Gastrocnemius medialis (tissue), 4 donors: ENCODE measurements at regions not wholly inside any gene's neighbourhood (a gene's known extent, or its start where the extent isn't known, plus 50 kb on each side); places are given as distances from the start of the nearest gene placed in this dataset.

Source experiments
- ATAC-seq, 2 donors: fragments of 150-250 bp; one replicate each; pipeline ENCODE4 v1.9.1; 2016
- DNase-seq, 2 donors: peaks; one replicate each; pipeline ENCODE4 v3.0.0-alpha.2; 2019
- H3K27ac ChIP-seq, 4 donors: fragments of 200-600 bp; sonication (generic); 1 replicate in 1 of 4; 2 replicates in 3 of 4; pipeline ENCODE4 v1.5.1; 2016 to 2018; ENCODE audit warnings: mild to moderate bottlenecking in 2 of 4, moderate library complexity in 1 of 4
- H3K27me3 ChIP-seq, 3 donors: fragments of 200-600 bp; sonication (generic) in 2 of 3; 1 replicate in 1 of 3; 2 replicates in 2 of 3; pipeline versions ENCODE4 v1.5.1 to v1.6.0; 2016 to 2019; ENCODE audit warnings: mild to moderate bottlenecking in 1 of 3, moderate library complexity in 1 of 3
- H3K36me3 ChIP-seq, 2 donors: fragments of 200-600 bp; sonication (generic) in 1 of 2; one replicate each; pipeline ENCODE4 v1.5.1; 2017 to 2018
- H3K4me1 ChIP-seq, 2 donors: fragments of 200-600 bp; sonication (generic) in 1 of 2; one replicate each; pipeline ENCODE4 v1.5.1; 2016 to 2017; ENCODE audit warnings: mild to moderate bottlenecking in 2 of 2
- H3K4me3 ChIP-seq, 4 donors: fragments of 200-600 bp; sonication (generic) in 3 of 4; 1 replicate in 1 of 4; 2 replicates in 3 of 4; pipeline ENCODE4 v1.5.1; 2016 to 2019; ENCODE audit warnings: mild to moderate bottlenecking in 2 of 4
- H3K9me3 ChIP-seq, 3 donors: fragments of 200-600 bp; sonication (generic) in 2 of 3; 1 replicate in 1 of 3; 2 replicates in 2 of 3; pipeline ENCODE4 v1.5.1; 2016 to 2019
- POLR2A ChIP-seq, 2 donors: fragments of 450-650 bp; IDR thresholded peaks; one replicate each; pipeline ENCODE4 v1.6.1; 2017; ENCODE audit warnings: antibody characterized with exemption in 2 of 2, mild to moderate bottlenecking in 2 of 2, moderate library complexity in 2 of 2
- in situ Hi-C, 4 donors: fragments of 200-750 bp; cut with MboI; loops; one replicate each; pipeline versions ENCODE4 v1.15.0 to v1.8.0; 2017; ENCODE audit warnings: low sequenced_read_pairs in 4 of 4
- intact Hi-C: fragments of 100-400 bp; cut with DNase I; formaldehyde crosslinking; loops from one replicate; pipeline ENCODE4 v1.15.1; 2023; ENCODE audit warnings: low total_unique reads
- TF ChIP-seq, protein P1 (sequence below), 5 experiments: fragments of 450-650 bp in 3 of 5; fragments of 200-600 bp in 2 of 5; sonication (generic) in 2 of 5; IDR thresholded peaks in 4 of 5; conservative IDR thresholded peaks in 1 of 5; 1 replicate in 4 of 5; 2 replicates in 1 of 5; pipeline ENCODE4 v1.5.1; 2016 to 2019; ENCODE audit warnings: antibody characterized with exemption in 5 of 5, mild to moderate bottlenecking in 3 of 5, moderate library complexity in 3 of 5

DNA sequence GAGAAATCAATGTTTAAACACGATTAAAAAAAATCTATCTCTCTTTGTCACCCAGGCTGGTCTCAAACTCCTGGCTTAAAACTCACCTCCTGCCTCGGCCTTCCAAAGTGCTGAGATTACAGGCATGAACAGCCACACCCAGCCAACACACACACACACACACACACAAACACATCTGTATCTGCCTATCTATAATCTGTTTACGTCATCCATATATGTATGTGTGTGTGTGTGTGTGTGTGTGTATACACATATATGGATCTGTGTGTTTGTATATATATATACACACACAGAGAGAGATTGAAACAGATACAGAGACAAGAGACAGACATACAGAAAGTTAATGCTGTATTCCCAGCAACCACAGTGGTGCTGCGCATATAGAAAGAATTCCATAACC, 497.1 kb downstream of the DSC3 start:
- DNase-seq (no peak), ATAC-seq (no peak)
- H3K36me3 ChIP-seq, result no peaks in the 10 kb centered on the region

GRCh38 chr18:30544141-30544540, 498.4 kb downstream of the DSC3 start:
- Histone ChIP-seq H3K4me1 (no peaks in the 10 kb centered on the region), H3K9me3 (no peaks in the 10 kb centered on the region), H3K27ac (no peak overlapping the region), H3K4me3 (no peak overlapping the region), H3K27me3 (no peaks in the 10 kb centered on the region), H3K36me3 (no peaks in the 10 kb centered on the region)
- in situ Hi-C loops (loop anchor here in 1 of 4 donors (25.0 kb wide), 1 partner anchor 132 kb away; no protein-coding TSS in a partner anchor), intact Hi-C loops (no loop called here)
- ATAC-seq (no peak), DNase-seq (no peak)
- no peak for TF ChIP-seq POLR2A (IDR thresholded peaks at IDR 0.05)
- TF ChIP-seq, protein P1, sequence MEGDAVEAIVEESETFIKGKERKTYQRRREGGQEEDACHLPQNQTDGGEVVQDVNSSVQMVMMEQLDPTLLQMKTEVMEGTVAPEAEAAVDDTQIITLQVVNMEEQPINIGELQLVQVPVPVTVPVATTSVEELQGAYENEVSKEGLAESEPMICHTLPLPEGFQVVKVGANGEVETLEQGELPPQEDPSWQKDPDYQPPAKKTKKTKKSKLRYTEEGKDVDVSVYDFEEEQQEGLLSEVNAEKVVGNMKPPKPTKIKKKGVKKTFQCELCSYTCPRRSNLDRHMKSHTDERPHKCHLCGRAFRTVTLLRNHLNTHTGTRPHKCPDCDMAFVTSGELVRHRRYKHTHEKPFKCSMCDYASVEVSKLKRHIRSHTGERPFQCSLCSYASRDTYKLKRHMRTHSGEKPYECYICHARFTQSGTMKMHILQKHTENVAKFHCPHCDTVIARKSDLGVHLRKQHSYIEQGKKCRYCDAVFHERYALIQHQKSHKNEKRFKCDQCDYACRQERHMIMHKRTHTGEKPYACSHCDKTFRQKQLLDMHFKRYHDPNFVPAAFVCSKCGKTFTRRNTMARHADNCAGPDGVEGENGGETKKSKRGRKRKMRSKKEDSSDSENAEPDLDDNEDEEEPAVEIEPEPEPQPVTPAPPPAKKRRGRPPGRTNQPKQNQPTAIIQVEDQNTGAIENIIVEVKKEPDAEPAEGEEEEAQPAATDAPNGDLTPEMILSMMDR (IDR thresholded peaks at IDR 0.05 in 4 of 5, conservative IDR thresholded peaks at IDR 0.05 in 1 of 5), result no peak

More for the DNA sequence above, 497.1 kb downstream of the DSC3 start:
- TF ChIP-seq POLR2A (IDR thresholded peaks at IDR 0.05), result no peak
- TF ChIP-seq, protein P1 (IDR thresholded peaks at IDR 0.05 in 4 of 5, conservative IDR thresholded peaks at IDR 0.05 in 1 of 5), result no peak
- Histone ChIP-seq H3K4me1 (no peaks in the 10 kb centered on the region), H3K9me3 (no peaks in the 10 kb centered on the region), H3K4me3 (no peak overlapping the region), H3K27me3 (no peaks in the 10 kb centered on the region), H3K27ac (no peak overlapping the region)
- in situ Hi-C loops, result loop anchor here in 1 of 4 donors (25.0 kb wide), 1 partner anchor 133 kb away; no protein-coding TSS in a partner anchor
- intact Hi-C loops, result no loop called here

- H3K4me1 ChIP-seq, result no peaks in the 10 kb centered on the region
- no peaks in the 10 kb centered on the region for H3K9me3 ChIP-seq
- ATAC-seq (no peak), DNase-seq (no peak)
- in situ Hi-C loops (loop anchor here in 1 of 4 donors (25.0 kb wide), 1 partner anchor 121 kb away; no protein-coding TSS in a partner anchor), intact Hi-C loops (no loop called here)
- no peaks in the 10 kb centered on the region for H3K36me3 ChIP-seq
- no peak overlapping the region for H3K27ac ChIP-seq
- no peaks in the 10 kb centered on the region for H3K27me3 ChIP-seq
- H3K4me3 ChIP-seq, result no peak overlapping the region
- TF ChIP-seq, protein P1 (IDR thresholded peaks at IDR 0.05 in 4 of 5, conservative IDR thresholded peaks at IDR 0.05 in 1 of 5), result no peak
- no peak for TF ChIP-seq POLR2A (IDR thresholded peaks at IDR 0.05)
Observed at GRCh38 chr18:30533716-30534115, 508.8 kb downstream of the DSC3 start.

- in situ Hi-C loops, result loop anchor here in 1 of 4 donors (25.0 kb wide), 1 partner anchor 116 kb away; no protein-coding TSS in a partner anchor
- no peaks in the 10 kb centered on the region for H3K9me3 ChIP-seq
- intact Hi-C loops, result no loop called here
- H3K27ac ChIP-seq, result no peak overlapping the region
- TF ChIP-seq POLR2A (IDR thresholded peaks at IDR 0.05), result no peak
- TF ChIP-seq, protein P1 (IDR thresholded peaks at IDR 0.05 in 4 of 5, conservative IDR thresholded peaks at IDR 0.05 in 1 of 5), result no peak
- no peak for DNase-seq
- no peaks in the 10 kb centered on the region for H3K36me3 ChIP-seq
- ATAC-seq, result no peak
- no peak overlapping the region for H3K4me3 ChIP-seq
- H3K27me3 ChIP-seq, result no peaks in the 10 kb centered on the region
- no peaks in the 10 kb centered on the region for H3K4me1 ChIP-seq
Observed at GRCh38 chr18:30527917-30528316, 514.6 kb downstream of the DSC3 start.

DNA sequence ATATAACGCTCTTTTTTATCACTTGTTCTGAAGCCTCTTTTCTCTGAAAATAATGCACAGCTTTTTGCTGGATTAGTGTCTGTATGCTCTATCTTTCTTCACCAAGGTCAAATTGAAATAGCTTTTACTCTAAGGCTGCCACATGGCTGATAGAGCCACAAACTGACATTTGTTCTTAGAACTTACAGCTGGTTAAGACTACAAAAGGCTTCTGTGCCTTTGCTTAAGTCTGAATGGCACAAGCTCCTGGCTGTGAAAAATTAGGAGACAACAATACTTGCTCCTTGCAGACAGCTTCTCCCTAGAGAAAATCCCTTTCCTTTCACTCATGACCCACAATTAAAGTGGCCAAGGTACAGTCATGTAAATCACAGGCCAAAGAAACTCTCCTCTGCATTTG, 515.3 kb downstream of the DSC3 start:
- in situ Hi-C loops (loop anchor here in 1 of 4 donors (25.0 kb wide), 1 partner anchor 115 kb away; no protein-coding TSS in a partner anchor), intact Hi-C loops (no loop called here)
- Histone ChIP-seq H3K36me3 (no peaks in the 10 kb centered on the region), H3K9me3 (no peaks in the 10 kb centered on the region), H3K27me3 (no peaks in the 10 kb centered on the region), H3K4me3 (no peak overlapping the region), H3K27ac (no peak overlapping the region), H3K4me1 (no peaks in the 10 kb centered on the region)
- DNase-seq, result no peak
- TF ChIP-seq, protein P1 (IDR thresholded peaks at IDR 0.05 in 4 of 5, conservative IDR thresholded peaks at IDR 0.05 in 1 of 5), result no peak
- TF ChIP-seq POLR2A (IDR thresholded peaks at IDR 0.05), result no peak
- no peak for ATAC-seq
